SK-N-SH (cell line): ENCODE measurements at regions not wholly inside any gene's neighbourhood (a gene's known extent, or its start where the extent isn't known, plus 50 kb on each side); places are given as distances from the start of the nearest gene placed in this dataset.
"Not testable (repeated sequence)": the region's sequence is repeated elsewhere in the genome, so short reads cannot be mapped to it uniquely, and the experiment has no call there.

Experiments used
- CTCF ChIA-PET: fragments of 300-600, 350-600 bp; formaldehyde crosslinking; extraction: SDS; loops from one replicate; lab custom pipeline; 2021; lab: Yijun Ruan, JAX
- POLR2A ChIA-PET: fragments of 350-600 bp; sonication (Branson Sonifier 250); formaldehyde crosslinking; extraction: SDS; loops from one replicate; lab custom pipeline; 2020; ENCODE audit warnings: antibody characterized with exemption, inconsistent platforms; lab: Yijun Ruan, JAX
- DNase-seq: peaks from one replicate; pipeline ENCODE4 v3.0.0; 2012
- H2AFZ ChIP-seq: fragments of 200-600 bp; sonication (generic); 2 replicates; pipeline ENCODE4 v1.8.1; 2016; ENCODE audit warnings: antibody characterized with exemption, mild to moderate bottlenecking, low read depth
- H3F3A ChIP-seq: fragments of 200-600 bp; sonication (generic); replicated peaks from 2 replicates; pipeline ENCODE3; 2016; ENCODE audit warnings: antibody characterized with exemption, mild to moderate bottlenecking; ENCODE audit not compliant: insufficient read depth
- H3K27ac ChIP-seq, 2 experiments: fragments of 200-500 bp in 1 of 2; fragments of 200-600 bp in 1 of 2; sonication (Bioruptor generic) in 1 of 2; sonication (generic), shearing (Covaris generic) in 1 of 2; 2 replicates each; pipeline versions ENCODE4 v1.5.1 to v1.6.1; 2014 to 2016; ENCODE audit warnings: low read depth in 2 of 2, inconsistent platforms in 1 of 2, low read length in 1 of 2, mild to moderate bottlenecking in 1 of 2, mixed read lengths in 1 of 2
- H3K27me3 ChIP-seq: fragments of 200-600 bp; sonication (generic), shearing (Covaris generic); 2 replicates; pipeline ENCODE4 v1.6.1; 2016; ENCODE audit warnings: mixed run types; ENCODE audit not compliant: insufficient read depth
- H3K36me3 ChIP-seq, 2 experiments: fragments of 200-500 bp in 1 of 2; fragments of 200-600 bp in 1 of 2; sonication (Bioruptor generic) in 1 of 2; sonication (generic) in 1 of 2; replicated peaks in 1 of 2; 2 replicates each; pipeline versions ENCODE3 to v1.5.1; 2014 to 2016; ENCODE audit warnings: low read length in 1 of 2, mild to moderate bottlenecking in 1 of 2; ENCODE audit not compliant: insufficient read depth in 2 of 2, control insufficient read depth in 1 of 2
- H3K4me1 ChIP-seq, 2 experiments: fragments of 200-500 bp in 1 of 2; fragments of 200-600 bp in 1 of 2; sonication (Bioruptor generic) in 1 of 2; sonication (generic), shearing (Covaris generic) in 1 of 2; 2 replicates each; pipeline versions ENCODE4 v1.5.1 to v1.6.1; 2014 to 2016; ENCODE audit warnings: low read depth in 1 of 2, low read length in 1 of 2, mixed run types in 1 of 2; ENCODE audit not compliant: insufficient read depth in 2 of 2, control insufficient read depth in 1 of 2
- H3K4me2 ChIP-seq: fragments of 200-600 bp; sonication (generic), shearing (Covaris generic); 2 replicates; pipeline ENCODE4 v1.6.1; 2017; ENCODE audit warnings: mixed run types
- H3K4me3 ChIP-seq, 2 experiments: fragments of 200-500 bp in 1 of 2; fragments of 200-600 bp in 1 of 2; sonication (Bioruptor generic) in 1 of 2; sonication (generic), shearing (Covaris generic) in 1 of 2; 2 replicates each; pipeline versions ENCODE4 v1.5.1 to v1.8.1; 2014 to 2016; ENCODE audit warnings: low read depth in 2 of 2, inconsistent platforms in 1 of 2, low read length in 1 of 2, mild to moderate bottlenecking in 1 of 2, mixed read lengths in 1 of 2, moderate library complexity in 1 of 2
- H3K79me2 ChIP-seq: fragments of 200-600 bp; sonication (generic); 2 replicates; pipeline ENCODE4 v1.8.1; 2017; ENCODE audit warnings: mild to moderate bottlenecking; ENCODE audit not compliant: insufficient read depth
- H3K9ac ChIP-seq: fragments of 200-600 bp; sonication (generic); 2 replicates; pipeline ENCODE4 v1.6.1; 2017; ENCODE audit warnings: mixed run types
- H3K9me2 ChIP-seq: fragments of 200-600 bp; sonication (generic); 2 replicates; pipeline ENCODE4 v1.6.1; 2017; ENCODE audit warnings: mixed run types
- H3K9me3 ChIP-seq: fragments of 200-600 bp; sonication (generic); 2 replicates; pipeline ENCODE4 v1.6.1; 2017; ENCODE audit warnings: mixed run types, mild to moderate bottlenecking, moderate library complexity
- H4K20me1 ChIP-seq: fragments of 200-600 bp; sonication (generic); 2 replicates; pipeline ENCODE4 v1.6.1; 2017; ENCODE audit warnings: mild to moderate bottlenecking, mixed run types; ENCODE audit not compliant: insufficient read depth
- EP300 ChIP-seq, 2 experiments: IDR thresholded peaks; 2 replicates each; pipeline versions ENCODE4 v1.4.0 to v1.6.1; 2012; ENCODE audit warnings: borderline replicate concordance in 1 of 2, low read depth in 1 of 2, low read length in 1 of 2
- EZH2phosphoT487 ChIP-seq: fragments of 200-600 bp; sonication (generic); IDR thresholded peaks from 2 replicates; pipeline ENCODE4 v1.6.1; 2017; ENCODE audit warnings: low read depth, mixed run types, mild to moderate bottlenecking, antibody characterized with exemption, moderate library complexity, borderline replicate concordance
- FOSL2 ChIP-seq: IDR thresholded peaks from 2 replicates; pipeline ENCODE4 v1.4.0; 2012; ENCODE audit warnings: low read depth, mild to moderate bottlenecking, moderate library complexity, borderline replicate concordance
- FOXJ3 ChIP-seq: sonication (generic); formaldehyde crosslinking; IDR thresholded peaks from 2 replicates; pipeline ENCODE4 v1.5.1; 2020; ENCODE audit warnings: mild to moderate bottlenecking, missing genetic modification reagents
- GABPA ChIP-seq: IDR thresholded peaks from 2 replicates; pipeline ENCODE4 v1.4.0; 2012; ENCODE audit warnings: low read depth, mild to moderate bottlenecking
- MEF2A ChIP-seq: IDR thresholded peaks from 2 replicates; pipeline ENCODE4 v1.4.0; 2012; ENCODE audit warnings: low read depth, borderline replicate concordance
- MXI1 ChIP-seq: IDR thresholded peaks from 2 replicates; pipeline ENCODE4 v1.6.1; 2012; ENCODE audit warnings: mild to moderate bottlenecking, low read depth, low read length, improper control_type of control experiment
- NFIC ChIP-seq: IDR thresholded peaks from 2 replicates; pipeline ENCODE4 v1.4.0; 2012; ENCODE audit warnings: borderline replicate concordance
- NRF1 ChIP-seq: IDR thresholded peaks from 2 replicates; pipeline ENCODE4 v1.6.1; 2012; ENCODE audit warnings: low read depth, mild to moderate bottlenecking, low read length
- RAD21 ChIP-seq: IDR thresholded peaks from 2 replicates; pipeline ENCODE4 v1.6.1; 2012; ENCODE audit warnings: mild to moderate bottlenecking, low read length
- RCOR1 ChIP-seq: fragments of 150-350 bp; IDR thresholded peaks from 2 replicates; pipeline ENCODE4 v1.6.1; 2017; ENCODE audit warnings: antibody characterized with exemption, low read length
- RXRA ChIP-seq: IDR thresholded peaks from 2 replicates; pipeline ENCODE4 v1.4.0; 2012; ENCODE audit warnings: low read depth, mild to moderate bottlenecking, borderline replicate concordance
- TCF12 ChIP-seq: IDR thresholded peaks from 2 replicates; pipeline ENCODE4 v1.4.0; 2012
- TEAD4 ChIP-seq: IDR thresholded peaks from 2 replicates; pipeline ENCODE4 v1.4.0; 2012; ENCODE audit warnings: mild to moderate bottlenecking, borderline replicate concordance; ENCODE audit not compliant: insufficient read depth
- WGBS: methylation state at CpG from one replicate; pipeline ENCODE4 v1.1.6; 2017; ENCODE audit warnings: low lambda C conversion rate; 5-methylcytosine and 5-hydroxymethylcytosine counted together
- TF ChIP-seq, protein P1 (sequence below): fragments of 200-600 bp; sonication (generic); IDR thresholded peaks from 2 replicates; pipeline ENCODE4 v1.6.1; 2017; ENCODE audit warnings: antibody characterized with exemption, mild to moderate bottlenecking, moderate library complexity
- TF ChIP-seq, protein P2 (sequence below): IDR thresholded peaks from 2 replicates; pipeline ENCODE4; 2012
- TF ChIP-seq, protein P3 (sequence below): fragments of 150-350 bp; IDR thresholded peaks from 2 replicates; pipeline ENCODE4 v1.6.1; 2017; ENCODE audit warnings: antibody characterized with exemption, low read length, low read depth, borderline replicate concordance
- TF ChIP-seq, protein P4 (sequence below): IDR thresholded peaks from 2 replicates; pipeline ENCODE4 v1.4.0; 2012; ENCODE audit warnings: low read depth

DNA sequence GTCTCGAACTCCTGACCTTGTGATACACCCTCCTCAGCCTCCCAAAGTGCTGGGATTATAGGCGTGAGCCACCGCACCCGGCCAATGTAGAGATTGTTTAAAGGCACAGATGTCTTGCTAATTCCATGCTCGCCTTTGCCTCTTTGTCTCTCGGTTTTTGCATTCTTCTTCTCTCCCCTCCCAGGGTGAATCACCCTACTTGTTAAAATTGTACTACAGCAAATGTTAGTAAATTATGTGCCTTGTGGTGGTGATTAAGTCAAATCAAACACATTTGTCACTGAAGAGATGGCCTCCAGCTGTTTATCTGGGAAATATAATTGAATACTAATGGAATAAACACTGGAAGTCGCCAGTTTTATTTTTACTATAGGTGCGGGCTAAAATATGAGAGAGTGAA is 384.4 kb upstream of the AUTS2 start:
- Histone ChIP-seq H3K27me3 (no peaks in the 10 kb centered on the region), H3K27ac (no peak overlapping the region), H3K4me3 (no peak overlapping the region), H2AFZ (no peak overlapping the region), H3K79me2 (no peaks in the 10 kb centered on the region), H4K20me1 (no peaks in the 10 kb centered on the region), H3K36me3 (no peaks in the 10 kb centered on the region), H3K9ac (no peak overlapping the region), H3F3A (no peaks in the 10 kb centered on the region), H3K4me1 (no peaks in the 10 kb centered on the region; a peak in 1 of 4 replicates), H3K9me2 (no peaks in the 10 kb centered on the region), H3K4me2 (no peak overlapping the region), H3K9me3 (no peaks in the 10 kb centered on the region)
- DNase-seq: no peak
- CTCF ChIA-PET: no interaction called here
- POLR2A ChIA-PET: no interaction called here
- TF ChIP-seq FOXJ3 (CRISPR knock-in tag) (no peak), RAD21 (no peak), FOSL2 (no peak), MEF2A (no peak), RCOR1 (no peak), NRF1 (no peak), GABPA (no peak), NFIC (no peak), MXI1 (no peak), EP300 (IDR thresholded peaks at IDR 0.05; ENCODE audit: borderline replicate concordance in 1 of 2, low read depth in 1 of 2, low read length in 1 of 2) (no peak), TEAD4 (no peak), EZH2phosphoT487 (no peak), TCF12 (no peak), RXRA (no peak)
- TF ChIP-seq, protein P1, sequence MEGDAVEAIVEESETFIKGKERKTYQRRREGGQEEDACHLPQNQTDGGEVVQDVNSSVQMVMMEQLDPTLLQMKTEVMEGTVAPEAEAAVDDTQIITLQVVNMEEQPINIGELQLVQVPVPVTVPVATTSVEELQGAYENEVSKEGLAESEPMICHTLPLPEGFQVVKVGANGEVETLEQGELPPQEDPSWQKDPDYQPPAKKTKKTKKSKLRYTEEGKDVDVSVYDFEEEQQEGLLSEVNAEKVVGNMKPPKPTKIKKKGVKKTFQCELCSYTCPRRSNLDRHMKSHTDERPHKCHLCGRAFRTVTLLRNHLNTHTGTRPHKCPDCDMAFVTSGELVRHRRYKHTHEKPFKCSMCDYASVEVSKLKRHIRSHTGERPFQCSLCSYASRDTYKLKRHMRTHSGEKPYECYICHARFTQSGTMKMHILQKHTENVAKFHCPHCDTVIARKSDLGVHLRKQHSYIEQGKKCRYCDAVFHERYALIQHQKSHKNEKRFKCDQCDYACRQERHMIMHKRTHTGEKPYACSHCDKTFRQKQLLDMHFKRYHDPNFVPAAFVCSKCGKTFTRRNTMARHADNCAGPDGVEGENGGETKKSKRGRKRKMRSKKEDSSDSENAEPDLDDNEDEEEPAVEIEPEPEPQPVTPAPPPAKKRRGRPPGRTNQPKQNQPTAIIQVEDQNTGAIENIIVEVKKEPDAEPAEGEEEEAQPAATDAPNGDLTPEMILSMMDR: no peak
- TF ChIP-seq, protein P2, sequence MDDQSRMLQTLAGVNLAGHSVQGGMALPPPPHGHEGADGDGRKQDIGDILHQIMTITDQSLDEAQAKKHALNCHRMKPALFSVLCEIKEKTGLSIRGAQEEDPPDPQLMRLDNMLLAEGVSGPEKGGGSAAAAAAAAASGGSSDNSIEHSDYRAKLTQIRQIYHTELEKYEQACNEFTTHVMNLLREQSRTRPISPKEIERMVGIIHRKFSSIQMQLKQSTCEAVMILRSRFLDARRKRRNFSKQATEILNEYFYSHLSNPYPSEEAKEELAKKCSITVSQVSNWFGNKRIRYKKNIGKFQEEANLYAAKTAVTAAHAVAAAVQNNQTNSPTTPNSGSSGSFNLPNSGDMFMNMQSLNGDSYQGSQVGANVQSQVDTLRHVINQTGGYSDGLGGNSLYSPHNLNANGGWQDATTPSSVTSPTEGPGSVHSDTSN: no peak
- TF ChIP-seq, protein P3, sequence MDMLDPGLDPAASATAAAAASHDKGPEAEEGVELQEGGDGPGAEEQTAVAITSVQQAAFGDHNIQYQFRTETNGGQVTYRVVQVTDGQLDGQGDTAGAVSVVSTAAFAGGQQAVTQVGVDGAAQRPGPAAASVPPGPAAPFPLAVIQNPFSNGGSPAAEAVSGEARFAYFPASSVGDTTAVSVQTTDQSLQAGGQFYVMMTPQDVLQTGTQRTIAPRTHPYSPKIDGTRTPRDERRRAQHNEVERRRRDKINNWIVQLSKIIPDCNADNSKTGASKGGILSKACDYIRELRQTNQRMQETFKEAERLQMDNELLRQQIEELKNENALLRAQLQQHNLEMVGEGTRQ: no peak
- TF ChIP-seq, protein P4, sequence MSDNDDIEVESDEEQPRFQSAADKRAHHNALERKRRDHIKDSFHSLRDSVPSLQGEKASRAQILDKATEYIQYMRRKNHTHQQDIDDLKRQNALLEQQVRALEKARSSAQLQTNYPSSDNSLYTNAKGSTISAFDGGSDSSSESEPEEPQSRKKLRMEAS: no peak
- WGBS: 24% methylated on average over 8 of the region's 8 CpGs

DNA sequence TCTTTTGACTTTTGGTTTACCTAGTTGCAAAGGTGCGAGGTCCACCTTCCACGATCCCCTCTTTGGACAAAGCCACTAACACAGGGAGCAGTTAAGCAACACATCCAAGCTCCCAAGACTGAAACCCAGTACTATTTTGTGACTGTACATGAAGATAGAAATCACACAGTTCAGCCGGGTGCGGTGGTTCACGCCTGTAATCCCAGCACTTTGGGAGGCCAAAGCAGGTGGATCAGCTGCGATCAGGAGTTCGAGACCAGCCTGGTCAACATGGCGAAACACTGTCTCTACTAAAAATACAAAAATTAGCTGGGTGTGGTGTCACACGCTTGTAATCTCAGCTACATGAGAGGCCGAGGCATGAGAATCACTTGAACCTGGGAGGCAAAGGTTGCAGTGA is 382.8 kb upstream of the AUTS2 start:
- CTCF ChIA-PET, H2AFZ ChIP-seq, H3K4me3 ChIP-seq, H3K36me3 ChIP-seq, H3F3A ChIP-seq, H3K9me3 ChIP-seq, H3K27ac ChIP-seq, H3K4me2 ChIP-seq, DNase-seq, POLR2A ChIA-PET, H3K4me1 ChIP-seq, H3K9ac ChIP-seq, H4K20me1 ChIP-seq, H3K9me2 ChIP-seq, H3K79me2 ChIP-seq, H3K27me3 ChIP-seq: not testable (repeated sequence)
- 65% methylated on average over 10 of the region's 10 CpGs for WGBS
